Body of pancreas (tissue), 4 donors: ENCODE measurements at regions not wholly inside any gene's neighbourhood (a gene's known extent, or its start where the extent isn't known, plus 50 kb on each side); places are given as distances from the start of the nearest gene placed in this dataset.

Source experiments
- ATAC-seq: fragments of 150-250 bp; one replicate; pipeline ENCODE4 v1.9.1; 2016
- DNase-seq, 4 donors: peaks; one replicate each; pipeline ENCODE4 v3.0.0-alpha.2; 2019
- H3K27ac ChIP-seq, 4 donors: fragments of 200-600 bp; sonication (generic); 1 replicate in 3 of 4; 2 replicates in 1 of 4; pipeline versions ENCODE4 v1.5.1 to v1.6.1; 2016 to 2019; ENCODE audit warnings: mild to moderate bottlenecking in 1 of 4, mixed read lengths in 1 of 4, moderate library complexity in 1 of 4
- H3K27me3 ChIP-seq, 2 donors: fragments of 200-600 bp; sonication (generic); one replicate each; pipeline ENCODE4 v1.6.0; 2016; ENCODE audit warnings: mild to moderate bottlenecking in 1 of 2
- H3K36me3 ChIP-seq, 2 donors: fragments of 200-600 bp; sonication (generic); replicated peaks in 1 of 2; 2 replicates each; pipeline ENCODE4 v1.5.1; 2016; ENCODE audit warnings: low read depth in 2 of 2; ENCODE audit not compliant: insufficient read depth in 1 of 2
- H3K4me1 ChIP-seq: fragments of 200-600 bp; sonication (generic); one replicate; pipeline ENCODE4 v1.6.0; 2016
- H3K4me3 ChIP-seq, 2 donors: fragments of 200-600 bp; sonication (generic); 1 replicate in 1 of 2; 2 replicates in 1 of 2; pipeline ENCODE4 v1.5.1; 2016 to 2019
- H3K9me3 ChIP-seq, 3 donors: fragments of 200-600 bp; sonication (generic); 1 replicate in 2 of 3; 2 replicates in 1 of 3; pipeline ENCODE4 v1.5.1; 2016
- CTCF ChIP-seq, 7 experiments: fragments of 450-650 bp in 4 of 7; fragments of 200-600 bp in 3 of 7; sonication (generic) in 3 of 7; IDR thresholded peaks; one replicate each; pipeline ENCODE4 v1.5.1; 2016 to 2019; ENCODE audit warnings: antibody characterized with exemption in 7 of 7
- POLR2A ChIP-seq, 3 donors: fragments of 450-650 bp; IDR thresholded peaks; one replicate each; pipeline ENCODE4 v1.6.1; 2016; ENCODE audit warnings: antibody characterized with exemption in 3 of 3, mild to moderate bottlenecking in 2 of 3
- WGBS, 2 donors: methylation state at CpG; one replicate each; pipeline ENCODE4 v1.1.5; 2017; 5-methylcytosine and 5-hydroxymethylcytosine counted together
- intact Hi-C: fragments of 100-400 bp; cut with DNase I; formaldehyde crosslinking; loops from one replicate; pipeline ENCODE4 v1.15.1; 2023

- H3K36me3 ChIP-seq = no peaks in the 10 kb centered on the region
- 34 to 42% methylated on average over 1 of the region's 1 CpG for WGBS, 2 donors
- TF ChIP-seq CTCF (IDR thresholded peaks at IDR 0.05) (no peak), POLR2A (IDR thresholded peaks at IDR 0.05) (no peak)
- no peaks in the 10 kb centered on the region for H3K4me1 ChIP-seq
- H3K9me3 ChIP-seq = no peaks in the 10 kb centered on the region
- no peaks in the 10 kb centered on the region for H3K27me3 ChIP-seq
- ATAC-seq (no peak), DNase-seq (no peak)
- intact Hi-C loops = no loop called here
- H3K4me3 ChIP-seq = no peak overlapping the region
- no peak overlapping the region for H3K27ac ChIP-seq
Measured at GRCh38 chr5:51977014-51977413, 593.8 kb downstream of the ISL1 start.

GRCh38 chr5:51983161-51983560 is 599.9 kb downstream of the ISL1 start:
- DNase-seq = no peak

GRCh38 chr5:51986733-51987132 is 603.5 kb downstream of the ISL1 start:
- intact Hi-C loops = no loop called here

More at GRCh38 chr5:51983161-51983560, 599.9 kb downstream of the ISL1 start:
- intact Hi-C loops = no loop called here
- no peak for TF ChIP-seq CTCF (IDR thresholded peaks at IDR 0.05)
- TF ChIP-seq POLR2A (IDR thresholded peaks at IDR 0.05) = no peak
- Histone ChIP-seq H3K4me3 (no peak overlapping the region), H3K36me3 (no peaks in the 10 kb centered on the region), H3K9me3 (no peaks in the 10 kb centered on the region), H3K27ac (no peak overlapping the region), H3K27me3 (no peaks in the 10 kb centered on the region), H3K4me1 (no peaks in the 10 kb centered on the region)
- ATAC-seq = no peak

GRCh38 chr5:51987239-51987638 is 604.0 kb downstream of the ISL1 start:
- no peak overlapping the region for H3K27ac ChIP-seq
- H3K4me3 ChIP-seq = no peak overlapping the region
- no peak for DNase-seq
- no peaks in the 10 kb centered on the region for H3K36me3 ChIP-seq
- no peak for ATAC-seq
- TF ChIP-seq POLR2A (IDR thresholded peaks at IDR 0.05) (no peak), CTCF (IDR thresholded peaks at IDR 0.05) (no peak)
- no peaks in the 10 kb centered on the region for H3K4me1 ChIP-seq
- H3K27me3 ChIP-seq = no peaks in the 10 kb centered on the region
- H3K9me3 ChIP-seq = no peaks in the 10 kb centered on the region
- intact Hi-C loops = no loop called here

More at GRCh38 chr5:51986733-51987132, 603.5 kb downstream of the ISL1 start:
- no peak for DNase-seq
- Histone ChIP-seq H3K4me1 (no peaks in the 10 kb centered on the region), H3K36me3 (no peaks in the 10 kb centered on the region), H3K27ac (no peak overlapping the region), H3K4me3 (no peak overlapping the region), H3K27me3 (no peaks in the 10 kb centered on the region), H3K9me3 (no peaks in the 10 kb centered on the region)
- 68 to 82% methylated on average over 3 of the region's 3 CpGs for WGBS, 2 donors
- ATAC-seq = no peak
- TF ChIP-seq POLR2A (IDR thresholded peaks at IDR 0.05) (no peak), CTCF (IDR thresholded peaks at IDR 0.05) (no peak)

GRCh38 chr5:51987669-51988209 is 604.5 kb downstream of the ISL1 start:
- ATAC-seq (no peak), DNase-seq (peak in 1 of 4 donors; percentile 13)
- H3K27me3 ChIP-seq = no peaks in the 10 kb centered on the region
- no peak overlapping the region for H3K27ac ChIP-seq
- H3K4me1 ChIP-seq = no peaks in the 10 kb centered on the region
- intact Hi-C loops = no loop called here
- H3K9me3 ChIP-seq = no peaks in the 10 kb centered on the region
- no peak overlapping the region for H3K4me3 ChIP-seq
- 61 to 62% methylated on average over 2 of the region's 2 CpGs for WGBS, 2 donors
- TF ChIP-seq CTCF (IDR thresholded peaks at IDR 0.05) (no peak), POLR2A (IDR thresholded peaks at IDR 0.05) (no peak)
- no peaks in the 10 kb centered on the region for H3K36me3 ChIP-seq
